ENCODE measurements at regions not wholly inside any gene's neighbourhood (a gene's known extent, or its start where the extent isn't known, plus 50 kb on each side); places are given as distances from the start of the nearest gene placed in this dataset.

DNA sequence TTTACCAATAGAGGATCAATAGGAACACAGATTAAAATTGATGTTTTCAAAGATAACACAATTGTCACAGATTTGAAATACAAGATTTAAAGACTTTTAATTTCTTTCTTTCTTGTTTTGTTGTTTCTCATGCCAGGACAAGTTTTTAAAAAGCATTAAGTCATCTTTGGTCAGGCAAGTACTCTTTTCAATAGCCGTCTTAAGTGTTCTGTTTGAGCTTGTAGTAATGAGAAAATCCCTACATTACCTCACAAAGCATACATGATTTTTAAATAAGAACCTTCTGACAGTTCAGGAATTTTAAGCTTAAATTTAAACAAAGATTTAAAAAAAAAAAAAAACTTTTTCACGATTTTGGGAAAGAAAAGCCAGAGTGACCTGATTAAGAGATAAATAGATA lies 216.3 kb upstream of the PRR20A start:
- H3K27me3 ChIP-seq (ENCODE audit: control insufficient read depth, insufficient read depth, low read length): no peaks in the 10 kb centered on the region
- H3K4me3 ChIP-seq (ENCODE audit: insufficient read depth, low read depth, low read length): no peak overlapping the region
- H3K36me3 ChIP-seq (replicated peaks; ENCODE audit: control insufficient read depth, insufficient read depth, low read length): no peaks in the 10 kb centered on the region
- DNase-seq: no peak

DNA sequence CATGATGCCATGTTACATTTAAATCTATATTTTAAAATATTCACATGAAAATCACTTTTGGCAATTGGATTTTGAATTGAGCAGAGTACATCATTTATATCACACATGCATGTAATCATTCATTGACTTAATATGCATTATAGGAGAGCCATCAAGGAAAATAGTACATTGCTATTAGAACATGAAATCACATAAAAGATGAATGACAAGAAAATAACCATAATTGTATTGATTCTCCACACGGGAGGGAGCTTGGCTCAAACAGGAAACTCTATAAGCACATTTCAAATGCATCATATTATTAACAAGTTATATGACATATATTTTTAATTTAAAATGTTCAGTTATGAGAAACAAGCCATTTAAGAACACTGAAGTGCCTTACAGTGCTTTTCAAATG lies 208.6 kb upstream of the PRR20A start:
- H3K4me3 ChIP-seq (ENCODE audit: insufficient read depth, low read depth, low read length): no peak overlapping the region
- H3K36me3 ChIP-seq (replicated peaks; ENCODE audit: control insufficient read depth, insufficient read depth, low read length): no peaks in the 10 kb centered on the region
- no peak for DNase-seq
- H3K27me3 ChIP-seq (ENCODE audit: control insufficient read depth, insufficient read depth, low read length): no peaks in the 10 kb centered on the region

DNA sequence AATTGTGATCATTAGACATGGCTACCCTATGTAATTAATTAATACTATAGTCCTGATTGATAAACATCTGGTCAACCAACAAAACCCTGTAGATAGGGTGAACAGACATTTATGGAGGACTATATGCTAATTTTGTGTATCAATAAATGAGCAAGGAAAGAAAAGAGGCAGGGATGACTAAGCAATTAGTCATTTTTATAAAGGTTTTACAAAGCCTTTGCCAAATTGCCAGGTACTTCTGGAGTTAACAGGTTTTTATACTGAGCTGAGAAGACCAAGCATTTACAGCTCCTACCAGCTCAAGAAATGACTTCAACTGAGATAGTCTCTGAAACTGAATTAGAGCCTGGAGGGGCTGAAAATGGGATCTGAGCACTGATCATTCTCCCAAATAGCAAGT lies 186.8 kb upstream of the PRR20A start:
- Histone ChIP-seq H3K36me3 (replicated peaks; ENCODE audit: control insufficient read depth, insufficient read depth, low read length) (no peaks in the 10 kb centered on the region), H3K4me3 (ENCODE audit: insufficient read depth, low read depth, low read length) (no peak overlapping the region), H3K27me3 (ENCODE audit: control insufficient read depth, insufficient read depth, low read length) (no peaks in the 10 kb centered on the region)
- no peak for DNase-seq

DNA sequence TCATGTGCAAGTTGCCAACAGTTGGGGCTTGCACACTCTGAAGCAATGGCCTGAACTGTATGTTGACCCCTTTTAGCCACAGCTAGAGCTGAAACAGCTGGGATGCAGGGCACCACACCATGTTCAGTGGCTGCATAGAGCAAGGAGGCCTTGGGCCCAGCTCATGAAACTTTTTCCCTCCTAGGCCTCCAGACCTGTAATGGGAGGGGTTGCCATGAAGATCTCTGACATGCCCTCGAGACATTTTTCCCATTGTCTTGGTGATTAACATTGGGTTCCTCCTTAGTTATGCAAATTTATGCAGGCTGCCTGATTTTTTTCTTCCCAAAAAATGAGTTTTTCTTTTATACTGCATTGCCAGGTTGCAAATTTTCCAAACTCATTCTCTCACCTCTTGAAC lies 165.1 kb upstream of the PRR20A start:
- Histone ChIP-seq H3K27me3 (ENCODE audit: control insufficient read depth, insufficient read depth, low read length) (no peaks in the 10 kb centered on the region), H3K36me3 (replicated peaks; ENCODE audit: control insufficient read depth, insufficient read depth, low read length) (no peaks in the 10 kb centered on the region), H3K4me3 (ENCODE audit: insufficient read depth, low read depth, low read length) (no peak overlapping the region)
- no peak for DNase-seq

DNA sequence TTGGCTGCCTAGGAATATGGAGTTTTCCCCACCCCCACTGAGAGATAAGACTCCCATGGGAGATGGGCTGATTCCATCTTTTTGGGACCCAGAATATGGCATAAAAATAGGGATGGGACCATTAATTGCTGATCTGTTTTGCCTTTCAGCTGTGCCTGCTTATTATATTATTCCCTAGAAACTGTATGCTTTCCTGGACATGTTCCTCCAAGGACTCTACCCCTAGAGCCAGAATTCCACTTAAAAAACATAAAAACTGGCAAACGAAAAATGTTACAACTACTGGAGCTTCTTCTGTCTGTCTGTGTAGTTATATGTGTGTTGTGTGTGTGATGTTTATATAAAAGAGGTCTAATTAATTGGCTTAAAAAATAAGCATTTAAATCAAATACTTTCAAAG lies 159.9 kb upstream of the PRR20A start:
- H3K4me3 ChIP-seq (ENCODE audit: insufficient read depth, low read depth, low read length): no peak overlapping the region
- H3K36me3 ChIP-seq (replicated peaks; ENCODE audit: control insufficient read depth, insufficient read depth, low read length): no peaks in the 10 kb centered on the region
- DNase-seq: no peak
- no peaks in the 10 kb centered on the region for H3K27me3 ChIP-seq (ENCODE audit: control insufficient read depth, insufficient read depth, low read length)

DNA sequence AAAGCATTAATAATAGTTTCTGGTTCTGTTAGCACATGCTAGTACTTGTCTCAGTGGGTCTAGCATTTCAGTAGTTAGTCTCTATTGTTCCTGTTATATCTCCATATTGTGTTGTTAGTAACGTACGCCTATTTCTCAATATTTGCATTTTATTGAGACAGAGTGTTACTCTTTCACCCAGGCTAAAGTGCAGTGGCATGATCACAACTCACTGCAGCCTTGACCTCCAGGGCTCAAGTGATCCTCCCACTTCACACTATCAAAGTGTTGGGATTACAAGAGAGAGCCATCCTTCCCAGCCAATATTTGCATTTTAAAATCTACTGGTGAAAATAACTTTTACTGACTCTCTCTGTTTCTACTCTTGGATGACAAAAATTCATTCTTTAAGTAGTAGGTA lies 154.6 kb upstream of the PRR20A start:
- H3K27me3 ChIP-seq (ENCODE audit: control insufficient read depth, insufficient read depth, low read length): no peaks in the 10 kb centered on the region
- no peaks in the 10 kb centered on the region for H3K36me3 ChIP-seq (replicated peaks; ENCODE audit: control insufficient read depth, insufficient read depth, low read length)
- no peak overlapping the region for H3K4me3 ChIP-seq (ENCODE audit: insufficient read depth, low read depth, low read length)
- DNase-seq: no peak

DNA sequence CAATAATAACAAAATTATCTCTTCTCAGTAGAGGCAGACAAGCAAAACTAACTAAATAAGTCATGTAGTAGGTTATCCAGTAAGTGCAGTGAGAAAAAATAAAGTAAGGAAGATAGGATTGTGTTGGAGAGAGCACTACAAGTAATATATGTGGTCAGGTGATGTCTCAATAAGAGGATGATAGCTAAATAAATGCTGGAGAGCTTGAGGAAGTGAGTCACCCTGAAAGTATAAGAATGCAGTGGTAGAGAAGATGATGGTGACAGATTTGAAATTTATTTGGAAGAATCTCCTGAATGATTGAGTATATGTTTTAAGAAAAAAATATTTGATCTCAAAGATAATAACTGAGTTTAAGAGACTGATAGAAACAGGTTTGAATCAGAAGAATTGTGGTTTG lies 152.2 kb upstream of the PRR20A start:
- no peak overlapping the region for H3K4me3 ChIP-seq (ENCODE audit: insufficient read depth, low read depth, low read length)
- no peaks in the 10 kb centered on the region for H3K27me3 ChIP-seq (ENCODE audit: control insufficient read depth, insufficient read depth, low read length)
- no peaks in the 10 kb centered on the region for H3K36me3 ChIP-seq (replicated peaks; ENCODE audit: control insufficient read depth, insufficient read depth, low read length)
- DNase-seq: no peak

DNA sequence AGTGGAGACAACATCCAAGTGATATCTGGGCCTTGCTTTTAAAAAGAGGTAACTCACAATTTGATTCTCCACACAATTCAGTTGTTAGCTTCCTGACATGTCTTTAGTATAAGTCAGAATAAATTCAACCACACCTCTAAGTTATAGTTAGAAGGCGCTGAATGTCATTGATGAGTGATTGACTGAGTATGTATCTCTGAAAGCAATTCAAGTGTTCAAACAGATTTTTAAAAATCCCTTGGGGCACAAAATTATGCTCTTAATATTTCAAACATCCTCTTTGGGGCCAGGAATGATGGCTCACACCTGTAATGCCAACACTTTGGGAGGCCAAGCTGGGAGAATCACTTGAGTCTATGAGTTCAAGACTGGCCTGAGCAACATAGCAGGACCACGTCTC lies 137.0 kb upstream of the PRR20A start:
- Histone ChIP-seq H3K4me3 (ENCODE audit: insufficient read depth, low read depth, low read length) (no peak overlapping the region), H3K36me3 (replicated peaks; ENCODE audit: control insufficient read depth, insufficient read depth, low read length) (no peaks in the 10 kb centered on the region), H3K27me3 (ENCODE audit: control insufficient read depth, insufficient read depth, low read length) (no peaks in the 10 kb centered on the region)
- no peak for DNase-seq

DNA sequence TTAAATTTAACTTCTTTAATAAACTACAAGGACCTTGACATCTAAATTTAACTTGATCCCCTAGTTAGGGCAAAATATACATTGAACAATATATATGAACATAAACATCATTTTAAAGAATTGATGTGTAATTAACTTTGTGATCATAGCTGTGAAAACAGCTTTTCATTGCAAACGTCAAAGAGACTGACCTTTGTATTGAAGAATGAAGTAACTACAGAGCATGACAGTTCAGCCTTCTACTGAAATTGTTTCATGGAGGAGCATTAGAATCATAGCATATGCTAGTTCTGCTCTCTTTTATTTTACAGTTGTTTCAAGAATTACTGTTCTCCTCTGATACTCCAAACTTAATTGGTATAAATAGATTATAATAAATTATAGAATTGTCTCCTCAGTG lies 123.4 kb upstream of the PRR20A start:
- no peak for DNase-seq
- no peak overlapping the region for H3K4me3 ChIP-seq (ENCODE audit: insufficient read depth, low read depth, low read length)
- no peaks in the 10 kb centered on the region for H3K36me3 ChIP-seq (replicated peaks; ENCODE audit: control insufficient read depth, insufficient read depth, low read length)
- H3K27me3 ChIP-seq (ENCODE audit: control insufficient read depth, insufficient read depth, low read length): no peaks in the 10 kb centered on the region

DNA sequence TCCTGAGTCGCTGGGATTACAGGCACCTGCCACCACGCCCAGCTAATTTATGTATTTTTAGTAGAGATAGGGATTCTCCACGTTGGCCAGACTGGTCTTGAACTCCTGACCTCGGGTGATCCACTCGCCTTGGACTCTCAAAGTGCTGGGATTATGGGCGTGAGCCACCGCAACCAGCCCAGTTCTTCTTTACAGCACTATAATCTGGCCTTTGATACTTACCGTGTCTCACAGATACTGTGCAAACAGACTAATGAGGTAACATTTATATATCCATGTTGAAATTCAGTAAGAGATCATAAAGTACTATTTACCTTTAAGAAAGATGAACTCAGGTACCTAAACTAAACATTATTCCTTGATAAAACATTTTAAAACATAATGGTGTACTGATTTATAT lies 121.8 kb upstream of the PRR20A start:
- no peaks in the 10 kb centered on the region for H3K27me3 ChIP-seq (ENCODE audit: control insufficient read depth, insufficient read depth, low read length)
- H3K36me3 ChIP-seq (replicated peaks; ENCODE audit: control insufficient read depth, insufficient read depth, low read length): no peaks in the 10 kb centered on the region
- no peak for DNase-seq
- H3K4me3 ChIP-seq (ENCODE audit: insufficient read depth, low read depth, low read length): no peak overlapping the region

DNA sequence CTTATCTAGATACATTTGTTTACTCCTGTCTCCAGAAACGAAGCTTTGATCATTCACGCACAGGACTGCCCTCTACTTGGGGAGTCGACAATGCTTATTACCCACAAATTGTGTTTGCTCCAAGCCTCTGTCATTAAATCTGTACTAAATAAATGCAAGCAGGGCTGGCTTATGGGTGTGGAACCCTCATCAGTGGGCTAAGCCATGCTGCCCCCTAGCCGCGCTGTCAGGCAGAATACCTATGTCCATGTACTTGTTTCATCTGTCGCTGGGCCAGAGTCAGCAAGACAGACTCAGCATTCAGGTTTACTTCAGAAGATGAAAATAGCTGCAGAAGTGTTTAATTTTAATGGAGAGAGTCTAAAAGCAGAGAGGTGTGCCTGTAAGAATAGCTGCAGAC lies 110.0 kb upstream of the PRR20A start:
- no peak for DNase-seq
- H3K4me3 ChIP-seq (ENCODE audit: insufficient read depth, low read depth, low read length): no peak overlapping the region
- no peaks in the 10 kb centered on the region for H3K27me3 ChIP-seq (ENCODE audit: control insufficient read depth, insufficient read depth, low read length)
- no peaks in the 10 kb centered on the region for H3K36me3 ChIP-seq (replicated peaks; ENCODE audit: control insufficient read depth, insufficient read depth, low read length)

DNA sequence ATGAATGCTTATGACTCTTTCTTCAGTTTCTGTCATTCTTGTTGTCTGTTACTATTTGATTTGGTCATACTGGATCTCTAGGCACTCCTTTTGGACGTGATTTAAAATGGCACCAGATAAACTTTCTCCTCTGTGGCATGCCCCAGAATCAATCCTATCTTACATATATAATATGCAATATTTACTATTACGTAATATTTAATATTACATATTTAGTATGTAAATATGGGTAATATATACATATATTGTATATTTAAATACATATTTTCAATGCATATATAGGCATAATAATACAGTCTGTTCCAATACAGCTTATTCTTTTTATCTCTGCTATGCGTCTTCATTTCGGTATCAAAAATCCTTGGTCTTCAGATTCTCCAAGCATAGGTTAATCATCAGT lies 104.4 kb upstream of the PRR20A start:
- Histone ChIP-seq H3K36me3 (replicated peaks; ENCODE audit: control insufficient read depth, insufficient read depth, low read length) (no peaks in the 10 kb centered on the region), H3K27me3 (ENCODE audit: control insufficient read depth, insufficient read depth, low read length) (no peaks in the 10 kb centered on the region), H3K4me3 (ENCODE audit: insufficient read depth, low read depth, low read length) (no peak overlapping the region)
- no peak for DNase-seq

DNA sequence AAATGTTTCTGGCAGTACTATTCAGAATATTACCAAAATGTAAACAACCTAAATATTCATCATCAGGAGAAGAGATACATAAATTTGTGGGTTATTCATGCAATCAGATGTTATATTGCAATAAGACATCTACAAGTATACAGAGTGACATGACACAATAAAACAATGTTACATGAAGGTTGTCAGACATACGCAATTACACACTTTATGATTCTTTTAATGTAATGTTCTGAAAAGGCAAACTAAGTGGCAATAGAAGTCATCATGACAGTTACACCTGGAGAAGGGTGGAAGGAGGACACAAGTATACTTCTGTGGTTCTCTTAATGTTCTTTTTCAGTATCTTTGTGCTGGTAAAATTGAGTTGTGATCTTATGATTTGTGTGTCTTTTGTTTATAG lies 95.8 kb upstream of the PRR20A start:
- Histone ChIP-seq H3K4me3 (ENCODE audit: insufficient read depth, low read depth, low read length) (no peak overlapping the region), H3K27me3 (ENCODE audit: control insufficient read depth, insufficient read depth, low read length) (no peaks in the 10 kb centered on the region), H3K36me3 (replicated peaks; ENCODE audit: control insufficient read depth, insufficient read depth, low read length) (no peaks in the 10 kb centered on the region)
- DNase-seq: no peak

DNA sequence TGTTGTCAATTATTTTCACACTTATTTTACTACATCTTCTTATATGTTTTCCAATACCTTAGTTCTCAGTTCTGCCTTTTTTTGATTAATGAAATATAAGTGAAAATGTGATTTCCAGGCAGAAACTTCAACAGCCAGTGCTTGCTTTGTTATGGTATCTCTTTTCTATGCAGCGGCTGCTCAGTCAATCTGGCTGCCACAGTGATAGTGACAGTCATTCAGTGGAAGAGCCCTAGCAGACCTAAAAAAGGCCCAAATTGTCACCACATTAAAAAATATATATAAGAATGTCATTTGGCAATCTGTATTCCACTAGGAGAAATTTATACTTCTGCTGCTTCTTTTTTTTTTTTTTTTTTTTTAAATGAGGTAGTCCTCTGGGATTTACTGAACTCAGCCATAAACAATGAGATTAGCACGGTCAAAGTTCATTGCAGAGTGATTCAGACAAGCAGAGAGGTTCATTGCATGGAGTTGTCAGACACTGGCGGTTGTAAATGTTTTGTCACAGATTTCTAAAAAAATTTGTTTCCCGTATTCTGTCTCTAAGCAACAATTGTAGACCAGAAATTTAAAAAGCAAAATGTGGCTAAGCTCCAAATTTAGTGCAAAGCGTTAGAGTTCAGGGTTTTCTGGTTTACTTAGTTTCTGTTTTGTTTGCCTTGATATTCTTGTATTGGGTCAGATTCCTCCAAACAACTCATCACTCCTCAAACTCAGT lies 94.7 kb upstream of the PRR20A start:
- Histone ChIP-seq H3K27me3 (ENCODE audit: control insufficient read depth, insufficient read depth, low read length) (no peaks in the 10 kb centered on the region), H3K4me3 (ENCODE audit: insufficient read depth, low read depth, low read length) (no peak overlapping the region), H3K36me3 (replicated peaks; ENCODE audit: control insufficient read depth, insufficient read depth, low read length) (no peaks in the 10 kb centered on the region)
- no peak for DNase-seq

DNA sequence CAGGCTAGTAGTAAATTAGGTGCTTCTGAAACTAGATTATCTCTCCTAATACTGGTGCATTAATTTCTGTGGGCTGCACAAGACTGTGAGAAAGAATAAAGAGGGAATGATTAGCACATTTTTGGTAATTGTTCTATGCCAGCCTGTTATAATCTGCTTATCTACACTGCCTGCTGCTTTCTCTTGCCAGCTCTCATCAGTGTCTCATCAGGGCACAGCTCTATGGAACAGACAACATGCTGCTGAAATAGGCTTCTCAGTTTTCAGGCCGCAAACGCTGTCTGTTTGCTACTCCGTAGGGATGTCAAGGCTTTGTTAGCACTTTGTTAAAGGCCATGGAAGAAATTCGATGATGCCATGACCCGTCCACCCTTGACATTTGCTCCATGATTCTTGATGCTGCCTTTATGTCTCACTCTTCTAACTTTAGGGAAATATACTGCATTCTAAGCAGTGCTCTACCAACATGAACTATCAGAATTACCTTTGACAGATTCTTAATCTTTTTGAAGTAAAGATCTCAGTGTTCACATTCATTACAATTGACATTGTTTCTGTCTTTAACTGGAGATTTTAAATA lies 84.0 kb upstream of the PRR20A start:
- no peaks in the 10 kb centered on the region for H3K36me3 ChIP-seq (replicated peaks; ENCODE audit: control insufficient read depth, insufficient read depth, low read length)
- H3K27me3 ChIP-seq (ENCODE audit: control insufficient read depth, insufficient read depth, low read length): no peaks in the 10 kb centered on the region
- DNase-seq: no peak
- H3K4me3 ChIP-seq (ENCODE audit: insufficient read depth, low read depth, low read length): no peak overlapping the region

DNA sequence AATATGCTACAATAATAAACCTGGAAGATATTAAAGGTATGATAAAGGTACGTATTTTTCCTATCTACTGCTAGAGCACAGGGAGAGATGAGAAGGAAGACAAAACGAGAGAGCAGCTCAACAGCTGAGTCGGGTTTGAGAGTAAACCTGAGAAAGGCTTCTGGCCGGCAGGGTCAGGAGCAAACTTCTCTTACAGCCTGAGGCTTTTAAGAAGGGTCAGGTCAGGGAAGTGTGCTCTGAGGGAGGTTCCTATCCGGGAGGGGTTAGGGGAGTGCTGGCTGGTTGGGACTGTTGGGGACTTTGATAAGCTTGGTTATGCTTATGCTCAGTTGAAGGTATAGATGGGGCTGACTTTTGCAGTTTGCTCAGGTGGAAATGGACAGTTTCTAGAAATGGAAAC lies 77.7 kb upstream of the PRR20A start:
- H3K36me3 ChIP-seq (replicated peaks; ENCODE audit: control insufficient read depth, insufficient read depth, low read length): no peaks in the 10 kb centered on the region
- no peaks in the 10 kb centered on the region for H3K27me3 ChIP-seq (ENCODE audit: control insufficient read depth, insufficient read depth, low read length)
- no peak overlapping the region for H3K4me3 ChIP-seq (ENCODE audit: insufficient read depth, low read depth, low read length)
- DNase-seq: no peak

Measured in H7 (cell line).